GM12878 (cell line): ENCODE measurements at regions not wholly inside any gene's neighbourhood (a gene's known extent, or its start where the extent isn't known, plus 50 kb on each side); places are given as distances from the start of the nearest gene placed in this dataset.

Experiments
- BCLAF1 ChIP-seq: fragments of 450-650 bp; IDR thresholded peaks from 2 replicates; pipeline ENCODE4 v1.6.1; 2017; ENCODE audit warnings: antibody characterized with exemption, mild to moderate bottlenecking, moderate library complexity
- FOXK2 ChIP-seq: fragments of 450-650 bp; IDR thresholded peaks from 2 replicates; pipeline ENCODE4 v1.6.1; 2017; ENCODE audit warnings: mild to moderate bottlenecking, moderate library complexity
- MTA2 ChIP-seq: fragments of 450-650 bp; IDR thresholded peaks from 2 replicates; pipeline ENCODE4 v1.6.1; 2016; ENCODE audit warnings: low read depth, mild to moderate bottlenecking, moderate library complexity
- PRDM15 ChIP-seq: fragments of 450-650 bp; formaldehyde crosslinking; IDR thresholded peaks from 2 replicates; pipeline ENCODE4 v1.4.0; 2020; ENCODE audit warnings: mild to moderate bottlenecking, moderate library complexity
- SUPT20H ChIP-seq: IDR thresholded peaks from 2 replicates; pipeline ENCODE4 v1.6.1; 2011; ENCODE audit warnings: low read depth, mild to moderate bottlenecking, low read length, moderate library complexity, borderline replicate concordance; ENCODE audit not compliant: control insufficient read depth
- TCF12 ChIP-seq: IDR thresholded peaks from 2 replicates; pipeline ENCODE4 v1.6.1; 2011; ENCODE audit warnings: low read depth, mild to moderate bottlenecking, low read length

- TF ChIP-seq PRDM15 (no peak), BCLAF1 (no peak), FOXK2 (no peak), TCF12 (no peak), MTA2 (no peak), SUPT20H (no peak)
These were observed 78.3 kb upstream of the ATP11B start (continued) for GRCh38 chr3:182715006-182715405.
